Fibroblast of lung (primary cell): ENCODE measurements at regions not wholly inside any gene's neighbourhood (a gene's known extent, or its start where the extent isn't known, plus 50 kb on each side); places are given as distances from the start of the nearest gene placed in this dataset.
A peak's percentile ranks its signal among the peaks of the same experiment; 100 is the strongest.

Experiments used
- DNase-seq, 2 donors: peaks; one replicate each; pipeline versions ENCODE4 v3.0.0 to v3.0.0-alpha.2; 2010; ENCODE audit warnings: low read depth in 2 of 2
- H2AFZ ChIP-seq: 2 replicates; pipeline ENCODE4 v1.5.1; 2012; ENCODE audit warnings: low read length, control low read depth, inconsistent platforms
- H3K27ac ChIP-seq: 2 replicates; pipeline ENCODE4 v1.5.1; 2011; ENCODE audit warnings: low read length, control low read depth; ENCODE audit not compliant: insufficient read depth
- H3K27me3 ChIP-seq: 2 replicates; pipeline ENCODE4 v1.5.1; 2011; ENCODE audit warnings: mild to moderate bottlenecking, low read length; ENCODE audit not compliant: control insufficient read depth, insufficient read depth
- H3K36me3 ChIP-seq: 2 replicates; pipeline ENCODE4 v1.5.1; 2011; ENCODE audit warnings: low read length; ENCODE audit not compliant: control insufficient read depth, insufficient read depth
- H3K4me1 ChIP-seq: 2 replicates; pipeline ENCODE4 v1.5.1; 2011; ENCODE audit warnings: low read length; ENCODE audit not compliant: control insufficient read depth, insufficient read depth; ENCODE audit errors: extremely low read depth
- H3K4me2 ChIP-seq: 2 replicates; pipeline ENCODE4 v1.5.1; 2011; ENCODE audit warnings: low read length, control low read depth; ENCODE audit not compliant: insufficient read depth; ENCODE audit errors: extremely low read depth
- H3K4me3 ChIP-seq, 4 experiments: fragments of 200-600 bp in 1 of 4; sonication (generic) in 1 of 4; replicated peaks in 1 of 4; 2 replicates each; pipeline ENCODE4 v1.5.1; 2011 to 2016; ENCODE audit warnings: low read length in 4 of 4, low read depth in 3 of 4, mild to moderate bottlenecking in 3 of 4, control low read depth in 2 of 4, inconsistent platforms in 1 of 4, mixed read lengths in 1 of 4; ENCODE audit not compliant: insufficient read depth in 1 of 4; ENCODE audit errors: control extremely low read depth in 1 of 4
- H3K79me2 ChIP-seq: 2 replicates; pipeline ENCODE4 v1.5.1; 2012; ENCODE audit warnings: mild to moderate bottlenecking, low read length, inconsistent platforms; ENCODE audit not compliant: control insufficient read depth, insufficient read depth
- H3K9ac ChIP-seq: 2 replicates; pipeline ENCODE4 v1.5.1; 2011; ENCODE audit warnings: mild to moderate bottlenecking, low read length, control low read depth; ENCODE audit not compliant: insufficient read depth
- H3K9me3 ChIP-seq: 2 replicates; pipeline ENCODE4 v1.5.1; 2012; ENCODE audit warnings: low read depth, low read length; ENCODE audit not compliant: control insufficient read depth, insufficient read depth
- H4K20me1 ChIP-seq: 2 replicates; pipeline ENCODE4 v1.5.1; 2011; ENCODE audit warnings: low read length; ENCODE audit not compliant: control insufficient read depth, insufficient read depth; ENCODE audit errors: extremely low read depth
- CTCF ChIP-seq, 2 donors: IDR thresholded peaks in 1 of 2; conservative IDR thresholded peaks in 1 of 2; 1 replicate in 1 of 2; 2 replicates in 1 of 2; pipeline ENCODE4 v1.5.1; 2011 to 2012; ENCODE audit warnings: low read length in 2 of 2, control low read depth in 1 of 2, inconsistent platforms in 1 of 2, low read depth in 1 of 2, mild to moderate bottlenecking in 1 of 2
- EZH2 ChIP-seq: IDR thresholded peaks from 2 replicates; pipeline ENCODE4 v1.5.1; 2012; ENCODE audit warnings: low read length, control low read depth, mild to moderate bottlenecking; ENCODE audit errors: missing control alignments

GRCh38 chr5:125720721-125721120 lies 702.5 kb upstream of the GRAMD2B start:
- peaks cover 3% of the 10 kb centered on the region for H3K4me1 ChIP-seq
- no peaks in the 10 kb centered on the region for H3K79me2 ChIP-seq
- H3K27me3 ChIP-seq: no peaks in the 10 kb centered on the region
- H3K4me2 ChIP-seq: no peak overlapping the region
- DNase-seq: no peak
- no peak overlapping the region for H3K9ac ChIP-seq
- TF ChIP-seq CTCF (conservative IDR thresholded peaks at IDR 0.05 in 1 of 2, IDR thresholded peaks at IDR 0.05 in 1 of 2; ENCODE audit: low read depth in 1 of 2, low read length in 2 of 2): no peak
- no peak for TF ChIP-seq EZH2
- no peaks in the 10 kb centered on the region for H4K20me1 ChIP-seq
- no peaks in the 10 kb centered on the region for H3K36me3 ChIP-seq
- H3K9me3 ChIP-seq: no peaks in the 10 kb centered on the region
- no peak overlapping the region for H2AFZ ChIP-seq
- no peak overlapping the region for H3K4me3 ChIP-seq
- no peak overlapping the region for H3K27ac ChIP-seq

DNA sequence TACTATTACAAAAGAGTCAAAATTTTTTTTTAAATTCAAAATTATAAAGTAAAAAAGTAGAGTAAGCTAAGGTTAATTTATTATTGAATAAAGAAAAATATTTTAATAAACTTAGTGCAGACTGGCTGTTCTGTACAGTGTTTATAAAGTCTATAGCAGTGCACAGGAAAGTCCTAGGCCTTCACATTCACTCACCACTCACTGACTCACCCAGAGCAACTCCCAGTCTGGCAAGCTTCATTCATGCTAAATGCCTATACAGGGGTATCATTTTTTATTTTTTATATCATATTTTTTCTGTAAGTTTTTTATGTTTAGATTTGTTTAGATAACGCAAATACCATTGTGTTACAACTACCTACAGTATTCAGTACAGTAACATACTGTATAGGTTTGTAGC lies 700.7 kb upstream of the GRAMD2B start:
- Histone ChIP-seq H3K36me3 (no peaks in the 10 kb centered on the region), H2AFZ (no peak overlapping the region), H3K4me1 (peaks cover under 1% of the 10 kb centered on the region), H3K27ac (no peak overlapping the region), H3K27me3 (no peaks in the 10 kb centered on the region), H3K4me3 (no peak overlapping the region), H3K4me2 (no peak overlapping the region), H3K79me2 (no peaks in the 10 kb centered on the region), H3K9ac (no peak overlapping the region), H3K9me3 (no peaks in the 10 kb centered on the region), H4K20me1 (no peaks in the 10 kb centered on the region)
- peak; percentile 28 to 54 for DNase-seq
- TF ChIP-seq CTCF (conservative IDR thresholded peaks at IDR 0.05 in 1 of 2, IDR thresholded peaks at IDR 0.05 in 1 of 2; ENCODE audit: low read depth in 1 of 2, low read length in 2 of 2) (no peak), EZH2 (no peak)

- Histone ChIP-seq H3K4me3 (no peak overlapping the region), H3K4me1 (no peaks in the 10 kb centered on the region), H4K20me1 (no peaks in the 10 kb centered on the region), H3K9me3 (no peaks in the 10 kb centered on the region), H3K4me2 (no peak overlapping the region), H3K27ac (no peak overlapping the region), H2AFZ (no peak overlapping the region), H3K9ac (no peak overlapping the region), H3K27me3 (no peaks in the 10 kb centered on the region), H3K36me3 (no peaks in the 10 kb centered on the region), H3K79me2 (no peaks in the 10 kb centered on the region)
- no peak for DNase-seq
- TF ChIP-seq EZH2: no peak
These were observed 697.5 kb upstream of the GRAMD2B start for GRCh38 chr5:125725691-125726090.
